ENCODE measurements at regions not wholly inside any gene's neighbourhood (a gene's known extent, or its start where the extent isn't known, plus 50 kb on each side); places are given as distances from the start of the nearest gene placed in this dataset.

GRCh38 chr10:29063806-29064644, 224.8 kb upstream of the LYZL1 start:
- no peak overlapping the region for H3K4me3 ChIP-seq (ENCODE audit: low read depth, low read length)
- TF ChIP-seq CTCF (IDR thresholded peaks at IDR 0.05; ENCODE audit: insufficient read depth, low read depth, low read length): peak; percentile 13
- peak; percentile 20 for DNase-seq (ENCODE audit: low read depth)

- DNase-seq (ENCODE audit: low read depth): peak; percentile 6
Measured at GRCh38 chr10:29064680-29065079, 224.2 kb upstream of the LYZL1 start.

GRCh38 chr10:29067161-29067560, 221.7 kb upstream of the LYZL1 start:
- no peak overlapping the region for H3K4me3 ChIP-seq (ENCODE audit: low read depth, low read length)
- TF ChIP-seq CTCF (IDR thresholded peaks at IDR 0.05; ENCODE audit: insufficient read depth, low read depth, low read length): no peak
- peak; percentile 12 for DNase-seq (ENCODE audit: low read depth)

More at GRCh38 chr10:29064680-29065079, 224.2 kb upstream of the LYZL1 start:
- no peak for TF ChIP-seq CTCF (IDR thresholded peaks at IDR 0.05; ENCODE audit: insufficient read depth, low read depth, low read length)
- H3K4me3 ChIP-seq (ENCODE audit: low read depth, low read length): no peak overlapping the region

- DNase-seq (ENCODE audit: low read depth): no peak
- TF ChIP-seq CTCF (IDR thresholded peaks at IDR 0.05; ENCODE audit: insufficient read depth, low read depth, low read length): no peak
- no peak overlapping the region for H3K4me3 ChIP-seq (ENCODE audit: low read depth, low read length)
Measured at GRCh38 chr10:29067628-29068027, 221.2 kb upstream of the LYZL1 start.

- TF ChIP-seq CTCF (IDR thresholded peaks at IDR 0.05; ENCODE audit: insufficient read depth, low read depth, low read length): no peak
- H3K4me3 ChIP-seq (ENCODE audit: low read depth, low read length): no peak overlapping the region
- DNase-seq (ENCODE audit: low read depth): no peak
Measured at GRCh38 chr10:29068302-29068701, 220.6 kb upstream of the LYZL1 start.

GRCh38 chr10:29068966-29069365, 219.9 kb upstream of the LYZL1 start:
- TF ChIP-seq CTCF (IDR thresholded peaks at IDR 0.05; ENCODE audit: insufficient read depth, low read depth, low read length): no peak
- no peak for DNase-seq (ENCODE audit: low read depth)
- H3K4me3 ChIP-seq (ENCODE audit: low read depth, low read length): no peak overlapping the region
